NCI-H82 treated with DMSO at 0.1 percent for 48 hours (cell line): ENCODE measurements at regions not wholly inside any gene's neighbourhood (a gene's known extent, or its start where the extent isn't known, plus 50 kb on each side); places are given as distances from the start of the nearest gene placed in this dataset.

Experiments used
- DNase-seq: peaks from one replicate; lab custom pipeline; 2025; ENCODE audit not compliant: unreplicated experiment; lab: John Stamatoyannopoulos, UW

DNA sequence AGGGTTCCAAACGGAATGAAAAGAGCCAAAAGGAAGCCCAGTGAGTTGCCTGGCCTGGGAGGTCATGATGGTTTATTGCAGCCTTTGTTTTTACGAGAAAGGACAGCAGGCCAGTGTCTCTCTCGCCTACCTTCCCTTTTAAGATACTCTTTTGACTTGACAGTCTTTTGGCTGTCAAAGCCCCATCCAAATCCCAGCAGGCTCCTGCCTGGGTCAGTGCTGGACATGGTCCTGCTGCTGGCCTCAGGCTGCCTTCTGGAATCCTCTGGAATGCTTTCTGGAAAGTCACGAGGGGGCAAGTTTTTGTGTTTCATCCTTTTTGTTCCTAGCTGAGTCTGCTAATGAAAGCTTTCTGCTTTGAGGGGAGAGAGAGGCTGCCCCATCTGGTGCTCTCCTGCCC, 444.8 kb downstream of the OLFM4 start:
- DNase-seq, result no peak

DNA sequence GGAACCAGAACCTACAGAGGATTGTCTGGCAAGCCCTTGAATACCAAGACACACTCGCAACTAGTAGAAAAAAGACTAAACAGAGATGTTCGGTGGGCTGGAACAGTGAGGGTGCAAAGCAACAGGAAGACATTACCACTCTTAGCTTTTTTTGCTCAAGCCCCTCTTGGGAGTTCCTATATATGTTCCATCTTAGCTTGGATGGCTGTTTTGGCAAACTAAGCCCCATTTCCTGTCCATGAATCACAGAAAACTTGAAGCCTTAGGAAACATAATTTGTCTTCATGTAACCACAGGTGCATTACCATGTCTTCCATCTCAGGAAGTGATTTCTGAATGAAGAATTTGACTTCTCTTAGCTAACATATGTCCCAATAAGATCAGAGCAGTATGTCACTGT, 446.3 kb downstream of the OLFM4 start:
- DNase-seq, result no peak

- DNase-seq, result peak; percentile 83
Measured at GRCh38 chr13:53490752-53491151, 462.1 kb downstream of the OLFM4 start.

- no peak for DNase-seq
Measured at GRCh38 chr13:53494406-53494805, 465.8 kb downstream of the OLFM4 start.

DNA sequence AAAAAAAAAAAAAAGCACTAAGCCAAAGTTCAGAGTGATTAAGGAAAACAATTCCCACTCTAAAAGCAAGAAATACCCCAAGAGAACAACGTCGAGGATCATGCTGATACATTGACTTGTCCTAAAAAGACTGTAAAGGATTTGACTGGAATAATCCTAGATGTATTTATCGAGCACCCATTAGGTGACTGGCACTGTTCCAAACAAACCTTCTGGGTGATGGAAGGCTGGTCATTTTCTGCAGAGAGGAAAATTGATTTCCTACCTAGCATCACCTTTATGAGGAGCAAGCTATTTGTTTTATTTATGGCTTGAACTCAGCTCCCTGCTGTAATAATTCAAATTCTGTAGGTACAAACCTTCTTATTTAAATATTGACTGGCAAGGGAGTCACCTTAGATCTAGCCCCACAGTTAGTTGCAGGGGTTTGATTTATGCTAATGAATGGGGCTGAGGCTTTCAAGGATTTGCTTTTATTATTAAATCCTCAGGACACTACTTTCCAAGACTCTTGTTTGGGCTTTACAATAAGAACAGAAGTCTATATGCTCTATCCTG, 471.0 kb downstream of the OLFM4 start:
- DNase-seq, result peak; percentile 83

GRCh38 chr13:53501387-53501786, 472.8 kb downstream of the OLFM4 start:
- no peak for DNase-seq

- no peak for DNase-seq
Measured at GRCh38 chr13:53507741-53508140, 479.1 kb downstream of the OLFM4 start.

DNA sequence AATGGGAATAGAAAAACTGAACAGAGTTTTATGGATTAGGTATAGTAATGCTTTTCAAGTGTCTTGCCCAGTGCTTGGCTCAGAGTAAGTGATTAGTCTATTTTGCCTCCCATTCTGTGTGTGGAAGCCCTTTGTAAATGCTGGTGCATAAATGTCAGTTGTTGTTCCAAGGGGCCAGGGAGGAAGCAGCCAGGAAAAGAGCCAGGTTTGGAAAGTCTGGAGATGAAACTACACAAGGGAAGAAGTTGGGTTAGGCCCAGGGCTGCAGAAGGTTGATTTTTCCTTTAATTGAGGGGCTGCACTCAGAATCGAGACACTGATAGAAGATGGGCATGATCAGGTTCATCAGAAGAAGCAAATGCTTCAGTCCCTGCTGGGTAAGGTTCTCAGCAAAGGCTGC, 484.0 kb downstream of the OLFM4 start:
- no peak for DNase-seq

- DNase-seq, result no peak
Measured at GRCh38 chr13:53513226-53513625, 484.6 kb downstream of the OLFM4 start.

GRCh38 chr13:53520132-53520531, 491.5 kb downstream of the OLFM4 start:
- DNase-seq, result no peak

DNA sequence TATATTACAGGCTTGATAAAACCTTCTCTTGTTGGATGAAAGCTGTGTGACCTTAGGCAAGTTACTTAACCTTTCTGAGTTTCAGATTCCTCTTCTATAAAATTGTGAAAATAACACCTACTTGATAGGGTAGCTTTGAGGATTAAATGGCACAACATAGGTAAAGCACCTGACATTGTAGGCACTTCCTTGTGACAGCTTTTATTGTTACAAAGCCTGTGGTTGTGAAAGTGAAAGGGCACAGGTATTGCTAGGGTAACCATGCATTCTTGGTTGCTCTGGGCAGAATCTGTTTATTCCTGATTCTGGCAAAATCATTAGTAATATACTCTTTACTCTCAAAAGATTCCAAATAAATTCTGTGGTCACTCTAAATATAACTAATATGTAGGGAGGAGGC, 493.4 kb downstream of the OLFM4 start:
- no peak for DNase-seq

DNA sequence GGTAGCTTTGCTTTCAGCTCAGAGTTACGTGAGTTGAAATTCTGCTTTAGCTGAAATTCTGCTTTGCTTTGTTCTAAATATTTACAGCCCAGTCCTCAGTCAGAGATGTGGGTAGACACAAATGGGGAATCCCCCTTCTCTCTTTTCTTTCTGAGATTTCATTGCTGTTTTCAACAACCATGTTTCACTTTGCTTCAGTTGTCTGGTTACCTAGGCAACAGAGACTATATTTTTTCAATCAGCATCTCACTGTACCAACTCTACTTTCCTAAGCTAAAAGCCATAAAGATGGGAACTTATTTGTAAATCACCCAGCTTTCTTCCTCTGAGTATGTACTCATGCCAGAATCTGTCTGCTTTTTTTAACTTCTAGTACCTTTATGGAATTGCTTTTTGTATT, 509.0 kb downstream of the OLFM4 start:
- DNase-seq, result no peak

DNA sequence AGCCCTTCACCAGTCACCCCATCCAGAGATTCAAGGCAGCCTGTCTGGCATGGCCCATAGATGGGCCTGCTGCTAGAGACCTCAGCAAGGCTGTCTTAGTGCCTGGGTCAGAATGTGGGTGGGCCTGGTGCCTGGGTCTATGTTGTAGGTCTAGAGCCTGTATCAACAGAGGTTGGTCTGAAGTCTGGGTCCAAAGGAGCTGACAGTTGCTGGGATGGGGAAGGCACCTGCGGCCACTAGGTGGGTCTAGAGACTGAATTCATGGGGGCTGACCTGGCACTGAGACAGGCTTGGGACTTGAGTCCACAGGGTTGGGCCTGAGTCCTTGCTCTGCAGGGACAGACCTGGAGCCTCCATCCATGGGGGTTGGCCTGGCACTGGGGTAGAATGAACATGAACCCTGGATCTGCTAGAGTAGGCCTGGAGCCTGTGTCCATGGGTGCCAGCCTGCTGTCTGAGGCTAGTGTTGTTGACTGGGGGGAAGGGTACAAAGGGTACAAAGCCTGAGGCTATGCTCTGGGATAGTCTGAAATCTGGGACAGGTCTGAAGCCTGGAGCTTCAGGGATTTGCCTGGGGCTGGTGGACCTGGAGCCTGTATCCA, 516.8 kb downstream of the OLFM4 start:
- DNase-seq, result no peak

DNA sequence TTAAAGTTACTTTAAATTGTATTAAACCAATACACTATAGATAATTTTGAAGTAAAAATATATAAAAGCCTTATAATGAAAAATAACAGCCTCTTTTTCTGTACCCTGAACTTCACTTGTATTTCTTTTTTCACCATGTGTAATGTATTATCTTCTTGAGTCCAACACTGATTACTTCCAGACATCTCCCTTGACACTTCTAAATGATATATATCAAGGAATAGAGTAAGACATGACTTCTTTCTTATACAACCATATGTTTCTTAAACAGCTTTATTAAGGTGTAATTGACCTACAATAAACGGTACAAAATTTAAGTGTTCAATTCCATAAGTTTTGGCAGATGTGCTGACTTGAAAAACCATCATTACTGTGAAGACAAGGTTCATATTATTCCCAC, 531.9 kb downstream of the OLFM4 start:
- DNase-seq, result no peak

- DNase-seq, result no peak
Measured at GRCh38 chr13:53562419-53562818, 533.8 kb downstream of the OLFM4 start.

DNA sequence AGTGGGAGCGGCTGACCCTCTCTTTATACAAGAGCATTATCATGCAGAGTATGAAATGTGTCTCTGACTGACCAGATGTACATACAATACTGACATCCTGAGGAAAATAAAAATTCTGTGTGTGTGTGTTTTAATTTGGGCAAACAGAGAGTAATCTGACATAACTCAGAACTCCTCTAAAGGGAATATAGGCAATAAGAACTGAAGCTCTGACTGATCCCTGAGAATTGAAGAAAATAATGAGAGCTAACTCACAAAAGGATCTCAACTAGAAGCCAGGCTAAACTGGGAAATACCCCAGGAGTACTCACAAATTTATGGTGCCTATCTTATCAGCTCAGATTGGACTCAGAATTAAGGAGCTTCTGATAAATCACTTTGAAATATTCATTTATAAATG, 539.9 kb downstream of the OLFM4 start:
- DNase-seq, result no peak

DNA sequence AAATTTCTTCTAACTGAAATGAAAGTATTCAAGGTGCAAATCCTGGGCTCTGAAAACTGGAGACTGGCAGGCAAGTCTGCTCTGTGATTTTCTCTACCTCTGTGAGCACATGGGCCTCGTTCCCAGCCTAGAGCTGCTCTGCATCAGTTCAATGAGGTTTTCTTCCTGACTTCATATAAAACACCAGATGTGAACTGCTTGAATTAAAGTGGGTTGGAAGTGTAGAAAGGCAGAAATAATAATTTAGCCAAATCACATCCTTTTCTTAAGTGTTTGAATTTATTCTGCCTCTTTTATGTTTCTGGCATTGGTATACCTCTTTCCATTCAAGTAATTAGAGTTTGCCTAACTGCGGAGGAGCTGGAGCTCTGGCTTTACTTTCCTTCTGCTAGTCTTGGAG, 540.8 kb downstream of the OLFM4 start:
- DNase-seq, result no peak

DNA sequence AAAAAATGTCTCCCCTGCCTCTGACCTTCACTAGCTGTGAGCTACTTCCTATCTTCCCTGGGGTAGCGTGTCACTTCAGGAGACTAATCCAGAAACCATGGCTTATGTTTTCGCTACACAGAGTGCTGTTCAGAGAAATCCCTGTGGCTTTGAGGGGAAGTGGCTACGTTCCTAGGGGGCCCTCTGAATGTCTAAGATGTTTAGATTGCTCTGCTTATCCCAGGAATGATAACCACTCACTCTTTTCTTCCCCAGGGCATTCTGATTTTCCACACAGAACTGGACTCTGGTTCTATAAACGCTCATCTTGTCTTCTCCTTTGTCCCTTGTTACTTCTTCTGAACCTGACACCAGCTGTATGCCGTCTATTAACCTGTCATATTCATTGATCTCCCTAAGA, 572.5 kb downstream of the OLFM4 start:
- DNase-seq, result no peak

DNA sequence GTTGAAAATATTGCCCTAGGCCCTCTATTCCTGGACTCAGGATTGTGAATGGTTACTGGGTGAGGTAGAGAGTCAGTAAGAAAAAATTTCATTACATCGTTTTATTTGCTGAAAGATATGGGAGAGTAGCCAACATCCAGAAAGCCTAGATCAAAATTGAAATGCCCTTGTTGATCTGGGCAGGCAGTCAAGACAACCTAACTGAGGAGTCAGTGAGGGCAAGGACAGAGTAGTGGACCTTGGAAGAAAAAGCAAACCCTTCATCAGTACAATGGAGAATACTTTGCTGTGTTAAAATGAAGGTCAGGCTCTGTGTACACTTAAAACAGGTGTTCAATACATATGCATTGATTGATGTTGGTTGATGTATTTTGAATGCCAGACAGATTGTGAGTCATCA, 576.7 kb downstream of the OLFM4 start:
- DNase-seq, result no peak

GRCh38 chr13:53612200-53612599, 583.6 kb downstream of the OLFM4 start:
- DNase-seq, result no peak

- no peak for DNase-seq
Measured at GRCh38 chr13:53622456-53622855, 593.8 kb downstream of the OLFM4 start.

DNA sequence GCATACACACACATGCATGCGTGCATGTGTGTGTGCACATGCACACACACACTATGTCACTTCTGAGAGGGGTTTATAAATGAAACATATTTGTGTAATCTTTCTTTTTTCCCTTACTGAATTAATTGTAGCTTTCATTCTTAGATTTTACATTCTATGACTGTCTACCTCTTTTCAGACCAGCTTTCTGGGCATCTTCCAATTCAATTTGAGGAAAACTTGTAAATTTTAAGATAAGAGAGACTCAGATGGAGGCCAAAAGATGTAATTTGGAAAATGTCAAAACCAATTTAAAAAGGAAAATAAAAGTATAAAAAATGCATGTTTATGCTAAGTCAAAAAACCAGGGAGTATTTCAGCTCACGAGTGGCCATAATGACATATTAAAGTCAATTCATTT, 594.5 kb downstream of the OLFM4 start:
- no peak for DNase-seq

- no peak for DNase-seq
Measured at GRCh38 chr13:53631511-53631910, 602.9 kb downstream of the OLFM4 start.
